HG03378 (cell line): ENCODE measurements at regions not wholly inside any gene's neighbourhood (a gene's known extent, or its start where the extent isn't known, plus 50 kb on each side); places are given as distances from the start of the nearest gene placed in this dataset.

Experiments
- ATAC-seq: cut with Tn5 transposase; IDR thresholded peaks from one replicate; pipeline ENCODE4 v1.9.1; 2021; ENCODE audit warnings: mild to moderate bottlenecking, moderate library complexity; ENCODE audit not compliant: unreplicated experiment

- ATAC-seq = no peak
Observed at GRCh38 chr6:14422917-14423316, 305.3 kb downstream of the CD83 start.

GRCh38 chr6:14423330-14423729 lies 305.8 kb downstream of the CD83 start:
- ATAC-seq = no peak

GRCh38 chr6:14423955-14424354 lies 306.4 kb downstream of the CD83 start:
- ATAC-seq = no peak

GRCh38 chr6:14425805-14426204 lies 308.2 kb downstream of the CD83 start:
- ATAC-seq = no peak

- no peak for ATAC-seq
Observed at GRCh38 chr6:14426281-14426680, 308.7 kb downstream of the CD83 start.

GRCh38 chr6:14428269-14428668 lies 310.7 kb downstream of the CD83 start:
- ATAC-seq = no peak

- no peak for ATAC-seq
Observed at GRCh38 chr6:14429396-14429795, 311.8 kb downstream of the CD83 start.

- ATAC-seq = no peak
Observed at GRCh38 chr6:14430218-14430617, 312.6 kb downstream of the CD83 start.

- no peak for ATAC-seq
Observed at GRCh38 chr6:14431385-14432330, 314.1 kb downstream of the CD83 start.

- no peak for ATAC-seq
Observed at GRCh38 chr6:14434916-14435690, 317.5 kb downstream of the CD83 start.

- no peak for ATAC-seq
Observed at GRCh38 chr6:14436592-14437132, 319.1 kb downstream of the CD83 start.

- ATAC-seq = no peak
Observed at GRCh38 chr6:14439419-14439818, 321.8 kb downstream of the CD83 start.

GRCh38 chr6:14440215-14440910 lies 322.8 kb downstream of the CD83 start:
- ATAC-seq = no peak

GRCh38 chr6:14440940-14441781 lies 323.6 kb downstream of the CD83 start:
- ATAC-seq = no peak

- no peak for ATAC-seq
Observed at GRCh38 chr6:14442242-14442641, 324.7 kb downstream of the CD83 start.

GRCh38 chr6:14443629-14444268 lies 326.2 kb downstream of the CD83 start:
- ATAC-seq = no peak

GRCh38 chr6:14444295-14444972 lies 326.9 kb downstream of the CD83 start:
- no peak for ATAC-seq

- ATAC-seq = no peak
Observed at GRCh38 chr6:14447240-14447639, 329.7 kb downstream of the CD83 start.

GRCh38 chr6:14448246-14448645 lies 330.7 kb downstream of the CD83 start:
- no peak for ATAC-seq
